ENCODE measurements at regions not wholly inside any gene's neighbourhood (a gene's known extent, or its start where the extent isn't known, plus 50 kb on each side); places are given as distances from the start of the nearest gene placed in this dataset.

- Histone ChIP-seq H3K79me2 (replicated peaks; ENCODE audit: insufficient read depth, low read length) (no peaks in the 10 kb centered on the region), H4K20me1 (ENCODE audit: insufficient read depth) (no peaks in the 10 kb centered on the region)
- no peak for TF ChIP-seq SMC3 (conservative IDR thresholded peaks at IDR 0.05; ENCODE audit: poor library complexity)
- no peak for TF ChIP-seq RAD21 (conservative IDR thresholded peaks at IDR 0.05)
- TF ChIP-seq CTCF (IDR thresholded peaks at IDR 0.05; ENCODE audit: poor library complexity, severe bottlenecking): no peak
- no peak for TF ChIP-seq REST (IDR thresholded peaks at IDR 0.05; ENCODE audit: borderline replicate concordance)
- TF ChIP-seq MXI1 (conservative IDR thresholded peaks at IDR 0.05; ENCODE audit: poor library complexity, severe bottlenecking): no peak
- TF ChIP-seq POLR2AphosphoS5 (IDR thresholded peaks at IDR 0.05): no peak
- no peak for TF ChIP-seq EZH2 (IDR thresholded peaks at IDR 0.05; ENCODE audit: borderline replicate concordance, insufficient read depth, low read length, poor library complexity, severe bottlenecking)
- TF ChIP-seq TAF1 (IDR thresholded peaks at IDR 0.05; ENCODE audit: low read depth): no peak
- no peak for TF ChIP-seq EP300 (conservative IDR thresholded peaks at IDR 0.05; ENCODE audit: poor library complexity, severe bottlenecking)
These were observed 591.5 kb downstream of the PPARGC1A start for GRCh38 chr4:23298371-23298770.

DNA sequence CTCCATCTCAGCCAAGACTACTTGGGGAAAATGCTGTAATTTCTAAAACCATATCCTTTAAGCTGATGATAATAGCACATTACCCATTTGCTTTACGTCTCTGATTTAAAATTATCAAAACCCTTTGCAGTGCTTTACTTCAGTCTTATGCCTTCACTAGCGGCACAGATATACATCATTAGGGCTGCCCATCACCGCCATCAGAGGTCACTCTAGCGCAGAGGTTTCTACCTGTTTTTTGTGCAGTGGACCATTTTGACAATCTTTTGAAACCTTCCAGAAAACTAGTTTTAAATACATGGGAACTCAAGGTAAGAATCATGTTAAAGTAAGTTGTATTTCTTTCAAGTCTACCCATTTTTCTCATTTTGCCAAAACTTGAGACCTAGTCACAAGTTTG lies 592.5 kb downstream of the PPARGC1A start:
- no peaks in the 10 kb centered on the region for H3F3A ChIP-seq (ENCODE audit: insufficient read depth, low read length, poor library complexity, severe bottlenecking)
- no peaks in the 10 kb centered on the region for H3K79me2 ChIP-seq (replicated peaks; ENCODE audit: insufficient read depth, low read length)
- H4K20me1 ChIP-seq (ENCODE audit: insufficient read depth): no peaks in the 10 kb centered on the region
- H3K9ac ChIP-seq (ENCODE audit: low read length): no peak overlapping the region
- H2AFZ ChIP-seq (ENCODE audit: low read depth, low read length): no peak overlapping the region
- peak overlapping the region; percentile 39 for H3K27ac ChIP-seq (ENCODE audit: low read length)
- no peaks in the 10 kb centered on the region for H3K27me3 ChIP-seq (ENCODE audit: insufficient read depth, low read depth, low read length)
- H3K9me3 ChIP-seq (ENCODE audit: low read length): no peaks in the 10 kb centered on the region
- H3K4me2 ChIP-seq (ENCODE audit: low read length): no peak overlapping the region
- no peak for TF ChIP-seq MXI1 (conservative IDR thresholded peaks at IDR 0.05; ENCODE audit: poor library complexity, severe bottlenecking)
- TF ChIP-seq POLR2AphosphoS5 (IDR thresholded peaks at IDR 0.05): no peak
- no peak for TF ChIP-seq SMC3 (conservative IDR thresholded peaks at IDR 0.05; ENCODE audit: poor library complexity)
- no peak for TF ChIP-seq TAF1 (IDR thresholded peaks at IDR 0.05; ENCODE audit: low read depth)
- no peak for TF ChIP-seq EP300 (conservative IDR thresholded peaks at IDR 0.05; ENCODE audit: poor library complexity, severe bottlenecking)
- no peak for TF ChIP-seq REST (IDR thresholded peaks at IDR 0.05; ENCODE audit: borderline replicate concordance)
- TF ChIP-seq EZH2 (IDR thresholded peaks at IDR 0.05; ENCODE audit: borderline replicate concordance, insufficient read depth, low read length, poor library complexity, severe bottlenecking): no peak
- TF ChIP-seq CTCF (IDR thresholded peaks at IDR 0.05; ENCODE audit: poor library complexity, severe bottlenecking): no peak
- no peak for TF ChIP-seq RAD21 (conservative IDR thresholded peaks at IDR 0.05)
- H3K4me3 ChIP-seq (ENCODE audit: low read length): no peak overlapping the region
- H3K9me2 ChIP-seq (ENCODE audit: insufficient read depth, low read length): no peaks in the 10 kb centered on the region
- H3K36me3 ChIP-seq (ENCODE audit: insufficient read depth, low read length): no peaks in the 10 kb centered on the region

More at GRCh38 chr4:23298371-23298770, 591.5 kb downstream of the PPARGC1A start:
- H3K27me3 ChIP-seq (ENCODE audit: insufficient read depth, low read depth, low read length): no peaks in the 10 kb centered on the region
- H3K9ac ChIP-seq (ENCODE audit: low read length): no peak overlapping the region
- no peaks in the 10 kb centered on the region for H3K9me3 ChIP-seq (ENCODE audit: low read length)
- no peak overlapping the region for H3K4me3 ChIP-seq (ENCODE audit: low read length)
- no peaks in the 10 kb centered on the region for H3F3A ChIP-seq (ENCODE audit: insufficient read depth, low read length, poor library complexity, severe bottlenecking)
- H2AFZ ChIP-seq (ENCODE audit: low read depth, low read length): no peak overlapping the region
- H3K27ac ChIP-seq (ENCODE audit: low read length): no peak overlapping the region
- H3K36me3 ChIP-seq (ENCODE audit: insufficient read depth, low read length): no peaks in the 10 kb centered on the region
- H3K9me2 ChIP-seq (ENCODE audit: insufficient read depth, low read length): no peaks in the 10 kb centered on the region
- H3K4me2 ChIP-seq (ENCODE audit: low read length): no peak overlapping the region

Measured in neural cell (in vitro differentiated cells).